ENCODE measurements at regions not wholly inside any gene's neighbourhood (a gene's known extent, or its start where the extent isn't known, plus 50 kb on each side); places are given as distances from the start of the nearest gene placed in this dataset.
"Not testable (repeated sequence)": the region's sequence is repeated elsewhere in the genome, so short reads cannot be mapped to it uniquely, and the experiment has no call there.

GRCh38 chr13:86501931-86502330, 702.7 kb upstream of the SLITRK6 start:
- ATAC-seq; CTCF ChIA-PET; H3K27me3 ChIP-seq (ENCODE audit: control insufficient read depth, insufficient read depth, low read length); BruUV-seq (replicated peaks); DNase-seq (ENCODE audit: low read depth, low spot score); intact Hi-C loops (cut with micrococcal nuclease; ENCODE audit: unreplicated experiment); H3K4me1 ChIP-seq (ENCODE audit: control insufficient read depth, insufficient read depth, low read length); H3K4me3 ChIP-seq (ENCODE audit: low read depth in 2 of 2, low read length in 2 of 2); H3K9me3 ChIP-seq (ENCODE audit: control insufficient read depth, insufficient read depth, low read depth, low read length); H3K27ac ChIP-seq (ENCODE audit: low read length); in situ Hi-C loops (cut with HindIII; ENCODE audit: low pct_unique_long_range_greater_than_20kb, low sequenced_read_pairs); POLR2A ChIA-PET; H3K36me3 ChIP-seq (ENCODE audit: control insufficient read depth, insufficient read depth, low read length): not testable (repeated sequence)

GRCh38 chr13:86510792-86511191, 711.6 kb upstream of the SLITRK6 start:
- TF ChIP-seq CTCF (IDR thresholded peaks at IDR 0.05) (no peak), TCF7L2 (IDR thresholded peaks at IDR 0.05; ENCODE audit: low read depth, low read length) (no peak), POLR2AphosphoS5 (IDR thresholded peaks at IDR 0.05; ENCODE audit: low read depth, low read length) (no peak), REST (IDR thresholded peaks at IDR 0.05; ENCODE audit: insufficient read depth in 1 of 2, low read depth in 2 of 2, low read length in 1 of 2) (no peak), SIN3A (IDR thresholded peaks at IDR 0.05; ENCODE audit: borderline replicate concordance, insufficient read depth, low read depth, low read length) (no peak)
- ChIA-PET CTCF (no interaction called here), POLR2A (no interaction called here)
- intact Hi-C loops (cut with micrococcal nuclease; ENCODE audit: unreplicated experiment) (no loop called here), in situ Hi-C loops (cut with HindIII; ENCODE audit: low pct_unique_long_range_greater_than_20kb, low sequenced_read_pairs) (no loop called here)
- Histone ChIP-seq H3K4me3 (ENCODE audit: low read depth in 2 of 2, low read length in 2 of 2) (no peak overlapping the region), H3K27me3 (ENCODE audit: control insufficient read depth, insufficient read depth, low read length) (no peaks in the 10 kb centered on the region), H3K27ac (ENCODE audit: low read length) (no peak overlapping the region), H3K4me1 (ENCODE audit: control insufficient read depth, insufficient read depth, low read length) (no peaks in the 10 kb centered on the region), H3K36me3 (ENCODE audit: control insufficient read depth, insufficient read depth, low read length) (no peaks in the 10 kb centered on the region), H3K9me3 (ENCODE audit: control insufficient read depth, insufficient read depth, low read depth, low read length) (no peaks in the 10 kb centered on the region)
- DNase-seq (ENCODE audit: low read depth, low spot score) (no peak), ATAC-seq (no peak)
- no TSS peak for BruUV-seq (replicated peaks)

GRCh38 chr13:86541461-86541860, 742.2 kb upstream of the SLITRK6 start:
- ATAC-seq (no peak), DNase-seq (ENCODE audit: low read depth, low spot score) (no peak)
- H3K4me1 ChIP-seq (ENCODE audit: control insufficient read depth, insufficient read depth, low read length): no peaks in the 10 kb centered on the region
- in situ Hi-C loops (cut with HindIII; ENCODE audit: low pct_unique_long_range_greater_than_20kb, low sequenced_read_pairs): no loop called here
- H3K9me3 ChIP-seq (ENCODE audit: control insufficient read depth, insufficient read depth, low read depth, low read length): no peaks in the 10 kb centered on the region
- H3K27ac ChIP-seq (ENCODE audit: low read length): no peak overlapping the region
- ChIA-PET CTCF (no interaction called here), POLR2A (no interaction called here)
- intact Hi-C loops (cut with micrococcal nuclease; ENCODE audit: unreplicated experiment): no loop called here
- TF ChIP-seq TCF7L2 (IDR thresholded peaks at IDR 0.05; ENCODE audit: low read depth, low read length) (no peak), REST (IDR thresholded peaks at IDR 0.05; ENCODE audit: insufficient read depth in 1 of 2, low read depth in 2 of 2, low read length in 1 of 2) (no peak), CTCF (IDR thresholded peaks at IDR 0.05) (no peak), POLR2AphosphoS5 (IDR thresholded peaks at IDR 0.05; ENCODE audit: low read depth, low read length) (no peak), SIN3A (IDR thresholded peaks at IDR 0.05; ENCODE audit: borderline replicate concordance, insufficient read depth, low read depth, low read length) (no peak)
- no peak overlapping the region for H3K4me3 ChIP-seq (ENCODE audit: low read depth in 2 of 2, low read length in 2 of 2)
- H3K36me3 ChIP-seq (ENCODE audit: control insufficient read depth, insufficient read depth, low read length): no peaks in the 10 kb centered on the region
- no TSS peak for BruUV-seq (replicated peaks)
- H3K27me3 ChIP-seq (ENCODE audit: control insufficient read depth, insufficient read depth, low read length): no peaks in the 10 kb centered on the region
